K562 (cell line): ENCODE measurements at regions not wholly inside any gene's neighbourhood (a gene's known extent, or its start where the extent isn't known, plus 50 kb on each side); places are given as distances from the start of the nearest gene placed in this dataset.

Experiments used
- ATAC-seq: fragments of 200-7000 bp; cut with Tn5 transposase; 3 replicates; pipeline ENCODE4 v1.9.1; 2020; ENCODE audit warnings: moderate library complexity
- BruUV-seq: library from RNA; stranded (reverse); fragments of 400-500 nt; replicated peaks from 2 replicates; lab custom pipeline; 2021; lab: Mats Ljungman, UMichigan
- CTCF ChIA-PET: fragments of 300-600 bp; formaldehyde crosslinking; extraction: SDS; loops from one replicate; lab custom pipeline; 2021; ENCODE audit warnings: low intra/inter-chr PET ratio; lab: Yijun Ruan, JAX
- POLR2A ChIA-PET: fragments of 300-600, 350-650 bp; sonication (Branson Sonifier 250); formaldehyde crosslinking; extraction: SDS; loops from one replicate; lab custom pipeline; 2021; ENCODE audit warnings: antibody characterized with exemption, inconsistent platforms; lab: Yijun Ruan, JAX
- DNase-seq, 4 experiments: peaks; one replicate each; pipeline versions ENCODE4 v3.0.0 to v3.0.0-alpha.2; 2011 to 2018; ENCODE audit warnings: low spot score in 3 of 4, mixed read lengths in 3 of 4; ENCODE audit errors: extremely low read depth in 1 of 4
- FAIRE-seq: peaks from 2 replicates; lab custom pipeline; 2011; peaks lifted over from hg19 to GRCh38; lab: Jason Lieb, UNC
- H2AFZ ChIP-seq: 2 replicates; pipeline ENCODE4 v1.6.0; 2011; ENCODE audit warnings: low read depth, low read length, control low read depth, inconsistent platforms
- H3K27ac ChIP-seq: fragments of 200-600 bp; 3 replicates; pipeline ENCODE4 v1.8.0; 2011; ENCODE audit warnings: low read depth, mild to moderate bottlenecking, control low read depth, inconsistent platforms, low read length, moderate library complexity, mixed read lengths; ENCODE audit errors: extremely low read depth
- H3K27me3 ChIP-seq, 2 experiments: fragments of 300-600 bp in 1 of 2; 2 replicates in 1 of 2; 3 replicates in 1 of 2; pipeline versions ENCODE4 v1.6.0 to v1.8.0; 2011; ENCODE audit warnings: inconsistent platforms in 2 of 2, low read length in 2 of 2, mild to moderate bottlenecking in 1 of 2, mixed read lengths in 1 of 2, moderate library complexity in 1 of 2; ENCODE audit not compliant: control insufficient read depth in 2 of 2, insufficient read depth in 2 of 2
- H3K36me3 ChIP-seq: fragments of 300-600 bp; 3 replicates; pipeline ENCODE4 v1.8.0; 2011; ENCODE audit warnings: mild to moderate bottlenecking, low read length, inconsistent platforms; ENCODE audit not compliant: control insufficient read depth, insufficient read depth
- H3K4me1 ChIP-seq, 2 experiments: fragments of 200-600 bp in 1 of 2; replicated peaks in 1 of 2; 2 replicates in 1 of 2; 3 replicates in 1 of 2; pipeline versions ENCODE4 v1.5.1 to v1.8.0; 2011; ENCODE audit warnings: inconsistent platforms in 2 of 2, low read length in 2 of 2, mild to moderate bottlenecking in 1 of 2, mixed read lengths in 1 of 2, moderate library complexity in 1 of 2; ENCODE audit not compliant: control insufficient read depth in 2 of 2, insufficient read depth in 2 of 2
- H3K4me2 ChIP-seq: 2 replicates; pipeline ENCODE4 v1.6.1; 2011; ENCODE audit warnings: low read length, control low read depth, inconsistent platforms, mixed read lengths; ENCODE audit not compliant: insufficient read depth
- H3K4me3 ChIP-seq: fragments of 200-600 bp; sonication (generic), shearing (Covaris generic); 2 replicates; pipeline ENCODE4 v1.5.1; 2016; ENCODE audit warnings: control low read depth, inconsistent platforms
- H3K79me2 ChIP-seq: fragments of 200-600 bp; 3 replicates; pipeline ENCODE4 v1.8.0; 2011; ENCODE audit warnings: low read length, inconsistent platforms; ENCODE audit not compliant: control insufficient read depth, insufficient read depth
- H3K9ac ChIP-seq, 2 experiments: 2 replicates each; pipeline versions ENCODE4 v1.6.0 to v1.6.1; 2011; ENCODE audit warnings: low read depth in 2 of 2, low read length in 2 of 2, control low read depth in 1 of 2, inconsistent platforms in 1 of 2, mild to moderate bottlenecking in 1 of 2, mixed read lengths in 1 of 2; ENCODE audit not compliant: insufficient read depth in 1 of 2
- H3K9me1 ChIP-seq: one replicate; pipeline ENCODE4 v1.6.0; 2011; ENCODE audit warnings: inconsistent platforms, mild to moderate bottlenecking, low read length, moderate library complexity; ENCODE audit not compliant: control insufficient read depth, insufficient read depth
- H3K9me3 ChIP-seq: replicated peaks from 2 replicates; pipeline ENCODE4 v1.5.1; 2011; ENCODE audit warnings: low read depth, low read length, inconsistent platforms; ENCODE audit not compliant: control insufficient read depth, insufficient read depth
- H4K20me1 ChIP-seq: replicated peaks from 2 replicates; pipeline ENCODE4 v1.6.1; 2011; ENCODE audit warnings: low read length, inconsistent platforms, mixed read lengths; ENCODE audit not compliant: control insufficient read depth, insufficient read depth
- CHD2 ChIP-seq: IDR thresholded peaks from 2 replicates; pipeline ENCODE4 v1.6.1; 2011; ENCODE audit warnings: low read depth, low read length
- WGBS: fragments of 100-300 bp; shearing (Covaris generic); methylation state at CpG from one replicate; pipeline ENCODE4 v1.1.6; 2016; ENCODE audit warnings: low coverage, mixed read lengths; ENCODE audit not compliant: insufficient coverage; ENCODE audit errors: missing lambda C conversion rate; 5-methylcytosine and 5-hydroxymethylcytosine counted together
- in situ Hi-C: fragments of 300-500 bp; cut with MboI; formaldehyde crosslinking; loops from 4 replicates; pipeline ENCODE4 v1.15.0; 2018; ENCODE audit warnings: inconsistent platforms, mixed read lengths
- intact Hi-C: fragments of 100-400 bp; cut with micrococcal nuclease; formaldehyde crosslinking; loops from 2 replicates; pipeline ENCODE4 v1.14.2; 2022
- TF ChIP-seq, protein P1 (sequence below): fragments of 450-650 bp; conservative IDR thresholded peaks from 2 replicates; pipeline ENCODE4 v1.6.1; 2016; ENCODE audit warnings: missing genetic modification characterization, low read depth, mild to moderate bottlenecking, missing compliant biosample characterization, moderate library complexity

- TF ChIP-seq, protein P1, sequence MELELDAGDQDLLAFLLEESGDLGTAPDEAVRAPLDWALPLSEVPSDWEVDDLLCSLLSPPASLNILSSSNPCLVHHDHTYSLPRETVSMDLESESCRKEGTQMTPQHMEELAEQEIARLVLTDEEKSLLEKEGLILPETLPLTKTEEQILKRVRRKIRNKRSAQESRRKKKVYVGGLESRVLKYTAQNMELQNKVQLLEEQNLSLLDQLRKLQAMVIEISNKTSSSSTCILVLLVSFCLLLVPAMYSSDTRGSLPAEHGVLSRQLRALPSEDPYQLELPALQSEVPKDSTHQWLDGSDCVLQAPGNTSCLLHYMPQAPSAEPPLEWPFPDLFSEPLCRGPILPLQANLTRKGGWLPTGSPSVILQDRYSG (tag) = no peak
These were observed 339.6 kb upstream of the TBL1XR1 start (continued) for GRCh38 chr3:177536873-177537272.

DNA sequence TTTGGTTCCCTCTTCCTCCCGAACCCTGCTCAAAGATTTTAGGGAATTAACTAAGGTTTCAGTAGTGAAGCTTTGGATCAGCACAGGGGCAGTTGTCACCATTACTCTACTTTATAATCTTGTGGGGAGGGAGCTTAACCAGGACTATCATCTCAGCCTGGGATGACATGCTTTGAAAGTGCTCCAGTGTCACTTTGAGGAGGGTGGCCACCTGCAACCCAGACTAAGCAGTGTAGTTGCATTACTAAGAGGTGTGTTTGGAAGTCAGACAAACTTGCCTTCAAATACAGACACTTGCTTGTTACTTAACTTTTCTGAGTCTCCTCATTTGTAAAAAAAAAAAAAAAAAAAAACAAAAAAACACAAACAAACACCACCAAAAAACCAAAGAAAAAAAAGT lies 340.3 kb upstream of the TBL1XR1 start:
- intact Hi-C loops = no loop called here
- no peak for ATAC-seq
- H3K9me1 ChIP-seq = no peaks in the 10 kb centered on the region
- H4K20me1 ChIP-seq = no peaks in the 10 kb centered on the region
- no peaks in the 10 kb centered on the region; a peak in 1 of 5 replicates for H3K4me1 ChIP-seq
- in situ Hi-C loops = no loop called here
- H3K79me2 ChIP-seq = no peaks in the 10 kb centered on the region
- peaks cover 0 to 5% of the 10 kb centered on the region in 2 experiments; a peak in 1 of 5 replicates for H3K27me3 ChIP-seq
- no peak overlapping the region for H3K4me3 ChIP-seq
- 21% methylated on average over 1 of the region's 1 CpG for WGBS
- H3K27ac ChIP-seq = no peak overlapping the region
- no peak overlapping the region for H2AFZ ChIP-seq
- ChIA-PET CTCF (no interaction called here), POLR2A (no interaction called here)
- H3K9ac ChIP-seq = no peak overlapping the region
- no peaks in the 10 kb centered on the region for H3K36me3 ChIP-seq
- H3K9me3 ChIP-seq = no peaks in the 10 kb centered on the region
- BruUV-seq = no TSS peak
- DNase-seq = no peak
- H3K4me2 ChIP-seq = no peak overlapping the region
- no peak for FAIRE-seq
- TF ChIP-seq CHD2 = no peak
